Progenitor cell of endocrine pancreas (in vitro differentiated cells): ENCODE measurements at regions not wholly inside any gene's neighbourhood (a gene's known extent, or its start where the extent isn't known, plus 50 kb on each side); places are given as distances from the start of the nearest gene placed in this dataset.
"Not testable (repeated sequence)": the region's sequence is repeated elsewhere in the genome, so short reads cannot be mapped to it uniquely, and the experiment has no call there.

ENCODE experiments used
- DNase-seq: peaks from one replicate; pipeline ENCODE4 v3.0.0; 2021; ENCODE audit warnings: low spot score; ENCODE audit not compliant: unreplicated experiment
- H3K27ac Mint-ChIP-seq: 2 replicates; pipeline ENCODE4 v1.8.0; 2021; ENCODE audit warnings: mild to moderate bottlenecking, moderate library complexity, mixed read lengths
- H3K27me3 Mint-ChIP-seq: 2 replicates; pipeline ENCODE4 v1.8.0; 2021; ENCODE audit warnings: mixed read lengths
- H3K36me3 Mint-ChIP-seq: 2 replicates; pipeline ENCODE4 v1.8.0; 2022; ENCODE audit warnings: mixed read lengths; ENCODE audit not compliant: insufficient read depth
- H3K4me1 Mint-ChIP-seq: 2 replicates; pipeline ENCODE4 v1.8.0; 2021; ENCODE audit warnings: low read depth, mixed read lengths
- H3K4me3 Mint-ChIP-seq: 2 replicates; pipeline ENCODE4 v1.8.0; 2021; ENCODE audit warnings: low read depth, mild to moderate bottlenecking, moderate library complexity, mixed read lengths
- H3K9me3 Mint-ChIP-seq: 2 replicates; pipeline ENCODE4 v1.8.0; 2021; ENCODE audit warnings: low read depth, mixed read lengths
- TF ChIP-seq, protein P1 (sequence below): fragments of 200-600 bp; sonication (generic); IDR thresholded peaks from one replicate; pipeline ENCODE4 v1.5.0; 2021; ENCODE audit warnings: antibody characterized with exemption, mild to moderate bottlenecking; ENCODE audit not compliant: unreplicated experiment

DNA sequence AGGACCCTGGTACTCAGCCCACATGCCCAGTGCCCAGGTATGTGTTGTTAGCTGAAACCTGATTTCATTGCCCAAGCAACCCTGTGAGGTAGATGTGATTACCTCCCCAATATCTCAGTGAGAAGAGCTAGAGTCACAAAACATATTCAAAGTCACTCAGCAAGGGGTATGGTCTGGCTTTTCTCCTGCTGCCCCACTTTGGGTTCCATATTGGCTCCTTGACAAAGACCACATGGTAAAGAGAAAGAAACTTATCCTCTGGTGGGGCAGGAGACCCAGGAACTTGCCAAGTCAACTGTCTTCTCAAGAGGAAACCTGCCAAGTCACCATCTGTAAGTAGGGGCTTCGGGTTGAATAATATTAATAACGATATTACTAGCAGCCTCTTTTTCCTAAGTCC lies 148.3 kb upstream of the LMCD1 start:
- Mint-ChIP-seq H3K36me3 (no peaks in the 10 kb centered on the region), H3K27ac (no peak overlapping the region), H3K27me3 (peaks cover 3% of the 10 kb centered on the region), H3K4me3 (no peak overlapping the region), H3K9me3 (peaks cover 3% of the 10 kb centered on the region), H3K4me1 (no peaks in the 10 kb centered on the region)
- TF ChIP-seq, protein P1, sequence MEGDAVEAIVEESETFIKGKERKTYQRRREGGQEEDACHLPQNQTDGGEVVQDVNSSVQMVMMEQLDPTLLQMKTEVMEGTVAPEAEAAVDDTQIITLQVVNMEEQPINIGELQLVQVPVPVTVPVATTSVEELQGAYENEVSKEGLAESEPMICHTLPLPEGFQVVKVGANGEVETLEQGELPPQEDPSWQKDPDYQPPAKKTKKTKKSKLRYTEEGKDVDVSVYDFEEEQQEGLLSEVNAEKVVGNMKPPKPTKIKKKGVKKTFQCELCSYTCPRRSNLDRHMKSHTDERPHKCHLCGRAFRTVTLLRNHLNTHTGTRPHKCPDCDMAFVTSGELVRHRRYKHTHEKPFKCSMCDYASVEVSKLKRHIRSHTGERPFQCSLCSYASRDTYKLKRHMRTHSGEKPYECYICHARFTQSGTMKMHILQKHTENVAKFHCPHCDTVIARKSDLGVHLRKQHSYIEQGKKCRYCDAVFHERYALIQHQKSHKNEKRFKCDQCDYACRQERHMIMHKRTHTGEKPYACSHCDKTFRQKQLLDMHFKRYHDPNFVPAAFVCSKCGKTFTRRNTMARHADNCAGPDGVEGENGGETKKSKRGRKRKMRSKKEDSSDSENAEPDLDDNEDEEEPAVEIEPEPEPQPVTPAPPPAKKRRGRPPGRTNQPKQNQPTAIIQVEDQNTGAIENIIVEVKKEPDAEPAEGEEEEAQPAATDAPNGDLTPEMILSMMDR = no peak
- no peak for DNase-seq

DNA sequence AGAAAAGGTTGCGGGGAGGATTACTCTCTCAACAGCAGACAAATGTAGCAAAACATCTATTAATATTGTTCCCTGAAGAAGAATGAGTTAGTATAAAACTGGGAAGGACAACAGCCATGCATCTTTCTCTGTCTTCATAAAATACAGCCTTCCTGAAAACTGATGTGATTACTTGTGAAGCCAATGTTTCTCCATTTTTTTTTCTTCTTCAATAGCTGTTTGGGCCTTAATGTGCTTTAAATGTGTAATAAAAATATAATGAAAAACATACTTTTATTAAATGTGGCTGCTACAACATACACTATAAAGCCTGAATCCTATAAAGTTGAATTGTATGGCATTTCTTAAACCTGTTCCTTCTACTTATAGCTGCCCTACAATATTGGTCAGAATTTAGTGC lies 146.3 kb upstream of the LMCD1 start:
- TF ChIP-seq, protein P1 = no peak
- H3K4me1 Mint-ChIP-seq = no peaks in the 10 kb centered on the region
- no peaks in the 10 kb centered on the region for H3K36me3 Mint-ChIP-seq
- peaks cover 3% of the 10 kb centered on the region for H3K27me3 Mint-ChIP-seq
- DNase-seq = no peak
- H3K27ac Mint-ChIP-seq = no peak overlapping the region
- H3K9me3 Mint-ChIP-seq = peaks cover 3% of the 10 kb centered on the region
- no peak overlapping the region for H3K4me3 Mint-ChIP-seq

DNA sequence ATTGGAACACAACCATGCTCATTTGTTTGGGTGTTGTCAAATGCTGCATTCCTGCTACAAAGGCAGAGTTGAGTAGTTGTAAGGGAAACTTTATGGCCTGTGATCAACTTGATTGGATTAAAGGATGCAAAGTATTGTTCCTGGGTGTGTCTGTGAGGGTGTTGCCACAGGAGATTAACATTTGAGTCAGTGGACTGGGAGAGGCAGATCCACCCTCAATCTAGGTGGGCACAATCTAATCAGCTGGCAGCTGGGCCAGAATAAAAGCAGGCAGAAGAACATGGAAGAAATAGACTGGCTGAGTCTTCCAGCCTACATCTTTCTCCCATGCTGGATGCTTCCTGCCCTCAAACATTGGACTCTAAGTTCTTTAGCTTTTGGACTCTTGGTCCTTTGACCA lies 145.6 kb upstream of the LMCD1 start:
- H3K36me3 Mint-ChIP-seq, H3K27ac Mint-ChIP-seq, H3K4me1 Mint-ChIP-seq, H3K4me3 Mint-ChIP-seq, H3K9me3 Mint-ChIP-seq, DNase-seq, H3K27me3 Mint-ChIP-seq: not testable (repeated sequence)

DNA sequence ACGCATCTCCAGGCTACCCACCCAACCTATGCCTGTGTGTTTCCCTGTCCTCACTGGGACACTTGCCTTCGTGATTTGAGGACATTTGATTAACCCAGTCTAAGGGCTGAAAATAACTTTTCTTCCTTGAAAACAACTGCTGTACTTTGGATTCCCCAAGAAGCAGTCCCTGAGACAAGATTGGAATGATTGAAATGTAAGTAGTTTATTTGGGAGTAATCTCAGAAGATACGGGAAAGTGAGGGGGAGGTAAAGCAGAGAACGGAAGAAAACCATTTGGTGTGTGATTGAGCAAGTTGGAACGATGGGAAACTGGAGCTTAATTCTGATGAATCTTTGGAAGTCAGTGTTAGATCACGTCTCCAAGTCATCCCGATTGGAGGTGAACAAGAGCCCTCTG lies 143.8 kb upstream of the LMCD1 start:
- TF ChIP-seq, protein P1 = no peak
- Mint-ChIP-seq H3K9me3 (no peaks in the 10 kb centered on the region), H3K36me3 (no peaks in the 10 kb centered on the region), H3K4me1 (no peaks in the 10 kb centered on the region), H3K4me3 (no peak overlapping the region), H3K27ac (no peak overlapping the region), H3K27me3 (peaks cover 3% of the 10 kb centered on the region)
- no peak for DNase-seq

DNA sequence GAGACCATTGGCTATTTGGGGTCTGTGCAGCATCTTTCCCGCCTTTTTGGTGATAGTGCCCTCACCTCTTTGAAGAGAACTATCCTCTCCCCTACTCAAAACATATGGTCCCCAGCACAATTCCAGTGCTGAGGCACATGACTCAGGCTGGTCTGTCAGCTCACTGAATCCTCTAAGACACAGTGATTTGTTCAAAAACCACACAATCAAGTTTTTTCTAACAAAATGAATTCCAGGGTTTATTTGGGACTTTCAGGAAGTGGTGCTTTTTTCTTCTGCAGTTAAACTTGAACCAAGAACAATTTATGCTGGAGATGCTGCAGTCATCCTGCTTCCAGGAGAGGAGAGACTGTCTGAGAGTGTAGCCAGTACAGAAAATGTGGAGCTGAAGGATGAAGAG lies 142.5 kb upstream of the LMCD1 start:
- Mint-ChIP-seq H3K4me3 (no peak overlapping the region), H3K27ac (no peak overlapping the region), H3K27me3 (peaks cover 3% of the 10 kb centered on the region), H3K4me1 (no peaks in the 10 kb centered on the region), H3K9me3 (no peaks in the 10 kb centered on the region), H3K36me3 (no peaks in the 10 kb centered on the region)
- TF ChIP-seq, protein P1 = no peak
- DNase-seq = no peak

DNA sequence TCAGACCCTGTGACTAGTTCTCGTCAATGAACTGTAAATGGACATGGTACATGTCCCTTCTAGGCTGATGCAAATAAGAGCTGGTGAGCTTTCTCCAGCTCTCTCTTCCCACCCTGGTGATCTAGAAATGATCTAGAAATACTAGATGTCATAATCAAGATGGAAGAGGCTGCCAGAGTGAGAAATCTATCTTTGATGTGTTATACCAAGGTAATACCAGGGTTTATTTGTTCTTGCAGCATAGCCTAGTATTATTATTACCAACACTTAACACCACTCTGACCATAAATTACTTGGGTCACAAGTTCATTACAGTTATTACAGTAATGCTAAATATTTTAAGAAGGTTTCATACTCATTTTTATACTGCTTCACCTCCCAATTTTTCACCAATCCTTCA lies 138.4 kb upstream of the LMCD1 start:
- Mint-ChIP-seq H3K4me1 (peaks cover 9% of the 10 kb centered on the region), H3K27me3 (no peaks in the 10 kb centered on the region), H3K36me3 (no peaks in the 10 kb centered on the region), H3K9me3 (no peaks in the 10 kb centered on the region), H3K4me3 (no peak overlapping the region), H3K27ac (no peak overlapping the region)
- TF ChIP-seq, protein P1 = no peak
- no peak for DNase-seq
